ENCODE measurements at regions not wholly inside any gene's neighbourhood (a gene's known extent, or its start where the extent isn't known, plus 50 kb on each side); places are given as distances from the start of the nearest gene placed in this dataset.

DNA sequence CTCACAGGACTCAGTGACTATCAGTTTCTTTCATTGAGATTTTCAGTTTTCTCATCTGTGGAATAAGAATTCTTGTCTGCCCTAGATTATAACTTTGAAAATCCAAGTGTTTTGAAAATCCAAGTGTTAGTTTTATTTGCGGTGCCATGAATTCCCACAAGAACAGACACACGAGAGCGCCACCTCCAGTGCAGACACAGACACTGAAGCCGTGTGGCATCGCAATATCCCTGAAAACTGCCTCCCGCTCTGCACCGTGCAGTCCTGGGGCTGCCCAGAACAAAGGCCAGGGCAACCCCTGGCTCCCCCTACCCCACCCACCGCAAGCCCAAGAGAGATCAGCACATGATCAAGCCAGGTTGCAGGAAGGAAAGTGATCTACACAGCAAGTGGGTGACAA is 229.5 kb upstream of the ASIC2 start:
- Histone ChIP-seq H3K4me3 (ENCODE audit: low read depth in 1 of 3, low read length in 3 of 3) (no peak overlapping the region), H3K27ac (ENCODE audit: low read depth in 1 of 2, low read length in 2 of 2) (no peak overlapping the region), H3K36me3 (ENCODE audit: control insufficient read depth in 4 of 4, insufficient read depth in 3 of 4, low read depth in 1 of 4, low read length in 3 of 4) (no peaks in the 10 kb centered on the region), H3K4me1 (ENCODE audit: control insufficient read depth in 4 of 4, insufficient read depth in 4 of 4, low read length in 3 of 4) (no peaks in the 10 kb centered on the region), H3K9ac (ENCODE audit: low read depth in 1 of 2, low read length in 2 of 2) (no peak overlapping the region), H3K9me3 (ENCODE audit: control insufficient read depth in 4 of 4, low read length in 3 of 4) (peaks cover 2 to 9% (median 5%) of the 10 kb centered on the region in 4 donors), H3K27me3 (ENCODE audit: control insufficient read depth in 4 of 4, insufficient read depth in 4 of 4, low read length in 3 of 4) (peaks cover 0 to 7% (median 0%) of the 10 kb centered on the region in 4 donors)
- WGBS, result 70% methylated on average over 8 of the region's 8 CpGs
- TF ChIP-seq EGR1 (IDR thresholded peaks at IDR 0.05; ENCODE audit: low read depth in 2 of 2), result no peak
- no peak for TF ChIP-seq NR2F2 (IDR thresholded peaks at IDR 0.05)
- TF ChIP-seq GABPA (IDR thresholded peaks at IDR 0.05 in 1 of 2, conservative IDR thresholded peaks at IDR 0.05 in 1 of 2), result no peak
- TF ChIP-seq TAF1 (conservative IDR thresholded peaks at IDR 0.05), result no peak
- DNase-seq (ENCODE audit: low spot score), result no peak

- H3K27me3 ChIP-seq (ENCODE audit: control insufficient read depth in 4 of 4, insufficient read depth in 4 of 4, low read length in 3 of 4), result peaks cover 0 to 7% (median 0%) of the 10 kb centered on the region in 4 donors
- H3K36me3 ChIP-seq (ENCODE audit: control insufficient read depth in 4 of 4, insufficient read depth in 3 of 4, low read depth in 1 of 4, low read length in 3 of 4), result no peaks in the 10 kb centered on the region
- H3K9me3 ChIP-seq (ENCODE audit: control insufficient read depth in 4 of 4, low read length in 3 of 4), result peaks cover 4 to 12% (median 7%) of the 10 kb centered on the region in 4 donors
- no peak overlapping the region for H3K4me3 ChIP-seq (ENCODE audit: low read depth in 1 of 3, low read length in 3 of 3)
- no peaks in the 10 kb centered on the region for H3K4me1 ChIP-seq (ENCODE audit: control insufficient read depth in 4 of 4, insufficient read depth in 4 of 4, low read length in 3 of 4)
- WGBS, result 63% methylated on average over 5 of the region's 5 CpGs
- no peak overlapping the region for H3K9ac ChIP-seq (ENCODE audit: low read depth in 1 of 2, low read length in 2 of 2)
- TF ChIP-seq RXRA (IDR thresholded peaks at IDR 0.05) (no peak), GABPA (IDR thresholded peaks at IDR 0.05 in 1 of 2, conservative IDR thresholded peaks at IDR 0.05 in 1 of 2) (no peak), RAD21 (IDR thresholded peaks at IDR 0.05) (no peak), MAX (IDR thresholded peaks at IDR 0.05) (no peak), JUND (IDR thresholded peaks at IDR 0.05) (no peak), HNF4A (conservative IDR thresholded peaks at IDR 0.05) (no peak), FOXA1 (IDR thresholded peaks at IDR 0.05) (no peak), EGR1 (IDR thresholded peaks at IDR 0.05; ENCODE audit: low read depth in 2 of 2) (no peak), HNF4G (IDR thresholded peaks at IDR 0.05) (no peak), TAF1 (conservative IDR thresholded peaks at IDR 0.05) (no peak), SP1 (IDR thresholded peaks at IDR 0.05) (no peak)
- TF ChIP-seq, protein P1, sequence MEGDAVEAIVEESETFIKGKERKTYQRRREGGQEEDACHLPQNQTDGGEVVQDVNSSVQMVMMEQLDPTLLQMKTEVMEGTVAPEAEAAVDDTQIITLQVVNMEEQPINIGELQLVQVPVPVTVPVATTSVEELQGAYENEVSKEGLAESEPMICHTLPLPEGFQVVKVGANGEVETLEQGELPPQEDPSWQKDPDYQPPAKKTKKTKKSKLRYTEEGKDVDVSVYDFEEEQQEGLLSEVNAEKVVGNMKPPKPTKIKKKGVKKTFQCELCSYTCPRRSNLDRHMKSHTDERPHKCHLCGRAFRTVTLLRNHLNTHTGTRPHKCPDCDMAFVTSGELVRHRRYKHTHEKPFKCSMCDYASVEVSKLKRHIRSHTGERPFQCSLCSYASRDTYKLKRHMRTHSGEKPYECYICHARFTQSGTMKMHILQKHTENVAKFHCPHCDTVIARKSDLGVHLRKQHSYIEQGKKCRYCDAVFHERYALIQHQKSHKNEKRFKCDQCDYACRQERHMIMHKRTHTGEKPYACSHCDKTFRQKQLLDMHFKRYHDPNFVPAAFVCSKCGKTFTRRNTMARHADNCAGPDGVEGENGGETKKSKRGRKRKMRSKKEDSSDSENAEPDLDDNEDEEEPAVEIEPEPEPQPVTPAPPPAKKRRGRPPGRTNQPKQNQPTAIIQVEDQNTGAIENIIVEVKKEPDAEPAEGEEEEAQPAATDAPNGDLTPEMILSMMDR (IDR thresholded peaks at IDR 0.05; ENCODE audit: low read depth, low read length, missing input control), result no peak
- TF ChIP-seq, protein P2, sequence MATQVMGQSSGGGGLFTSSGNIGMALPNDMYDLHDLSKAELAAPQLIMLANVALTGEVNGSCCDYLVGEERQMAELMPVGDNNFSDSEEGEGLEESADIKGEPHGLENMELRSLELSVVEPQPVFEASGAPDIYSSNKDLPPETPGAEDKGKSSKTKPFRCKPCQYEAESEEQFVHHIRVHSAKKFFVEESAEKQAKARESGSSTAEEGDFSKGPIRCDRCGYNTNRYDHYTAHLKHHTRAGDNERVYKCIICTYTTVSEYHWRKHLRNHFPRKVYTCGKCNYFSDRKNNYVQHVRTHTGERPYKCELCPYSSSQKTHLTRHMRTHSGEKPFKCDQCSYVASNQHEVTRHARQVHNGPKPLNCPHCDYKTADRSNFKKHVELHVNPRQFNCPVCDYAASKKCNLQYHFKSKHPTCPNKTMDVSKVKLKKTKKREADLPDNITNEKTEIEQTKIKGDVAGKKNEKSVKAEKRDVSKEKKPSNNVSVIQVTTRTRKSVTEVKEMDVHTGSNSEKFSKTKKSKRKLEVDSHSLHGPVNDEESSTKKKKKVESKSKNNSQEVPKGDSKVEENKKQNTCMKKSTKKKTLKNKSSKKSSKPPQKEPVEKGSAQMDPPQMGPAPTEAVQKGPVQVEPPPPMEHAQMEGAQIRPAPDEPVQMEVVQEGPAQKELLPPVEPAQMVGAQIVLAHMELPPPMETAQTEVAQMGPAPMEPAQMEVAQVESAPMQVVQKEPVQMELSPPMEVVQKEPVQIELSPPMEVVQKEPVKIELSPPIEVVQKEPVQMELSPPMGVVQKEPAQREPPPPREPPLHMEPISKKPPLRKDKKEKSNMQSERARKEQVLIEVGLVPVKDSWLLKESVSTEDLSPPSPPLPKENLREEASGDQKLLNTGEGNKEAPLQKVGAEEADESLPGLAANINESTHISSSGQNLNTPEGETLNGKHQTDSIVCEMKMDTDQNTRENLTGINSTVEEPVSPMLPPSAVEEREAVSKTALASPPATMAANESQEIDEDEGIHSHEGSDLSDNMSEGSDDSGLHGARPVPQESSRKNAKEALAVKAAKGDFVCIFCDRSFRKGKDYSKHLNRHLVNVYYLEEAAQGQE (IDR thresholded peaks at IDR 0.05), result no peak
- H3K27ac ChIP-seq (ENCODE audit: low read depth in 1 of 2, low read length in 2 of 2), result no peak overlapping the region
- DNase-seq (ENCODE audit: low spot score), result no peak
Observed at GRCh38 chr17:33523577-33523981, 230.5 kb upstream of the ASIC2 start.

All from liver (tissue), 8 donors.